AG04449 (cell line): ENCODE measurements at regions not wholly inside any gene's neighbourhood (a gene's known extent, or its start where the extent isn't known, plus 50 kb on each side); places are given as distances from the start of the nearest gene placed in this dataset.

Experiments
- CTCF ChIA-PET: fragments of 350-600 bp; formaldehyde crosslinking; extraction: SDS; loops from one replicate; lab custom pipeline; 2021; ENCODE audit warnings: antibody characterized with exemption; lab: Yijun Ruan, JAX
- POLR2A ChIA-PET: fragments of 400-600, 350-600 bp; formaldehyde crosslinking; extraction: SDS; loops from one replicate; lab custom pipeline; 2020; ENCODE audit warnings: antibody characterized with exemption, inconsistent platforms; lab: Yijun Ruan, JAX
- DNase-seq: peaks from one replicate; pipeline ENCODE4 v3.0.0-alpha.2; 2010; ENCODE audit warnings: low read depth, low spot score
- H3K4me3 ChIP-seq: 2 replicates; pipeline ENCODE4 v1.5.1; 2011; ENCODE audit warnings: low read depth, mild to moderate bottlenecking, control low read depth, low read length
- CTCF ChIP-seq: IDR thresholded peaks from one replicate; pipeline ENCODE4 v1.5.1; 2011; ENCODE audit warnings: mild to moderate bottlenecking, moderate library complexity, low read length, control low read depth, inconsistent platforms; ENCODE audit not compliant: insufficient read depth; ENCODE audit errors: missing control alignments

- H3K4me3 ChIP-seq = no peak overlapping the region
- ChIA-PET POLR2A (no interaction called here), CTCF (no interaction called here)
- no peak for TF ChIP-seq CTCF
- DNase-seq = no peak
These were observed 135.8 kb downstream of the ZNF621 start for GRCh38 chr3:40660554-40660953.

- DNase-seq = no peak
- CTCF ChIA-PET = no interaction called here
- TF ChIP-seq CTCF = no peak
- POLR2A ChIA-PET = no interaction called here
- H3K4me3 ChIP-seq = no peak overlapping the region
These were observed 136.5 kb downstream of the ZNF621 start for GRCh38 chr3:40661284-40661683.

- CTCF ChIA-PET = no interaction called here
- TF ChIP-seq CTCF = no peak
- DNase-seq = no peak
- H3K4me3 ChIP-seq = no peak overlapping the region
- POLR2A ChIA-PET = no interaction called here
These were observed 138.5 kb downstream of the ZNF621 start for GRCh38 chr3:40663280-40663679.

GRCh38 chr3:40669176-40669575, 144.4 kb downstream of the ZNF621 start:
- ChIA-PET CTCF (no interaction called here), POLR2A (no interaction called here)
- DNase-seq = no peak
- TF ChIP-seq CTCF = no peak
- H3K4me3 ChIP-seq = no peak overlapping the region

- H3K4me3 ChIP-seq = no peak overlapping the region
- no peak for TF ChIP-seq CTCF
- CTCF ChIA-PET = no interaction called here
- no peak for DNase-seq
- POLR2A ChIA-PET = no interaction called here
These were observed 148.1 kb downstream of the ZNF621 start for GRCh38 chr3:40672861-40673260.

GRCh38 chr3:40677321-40677720, 152.6 kb downstream of the ZNF621 start:
- ChIA-PET CTCF (no interaction called here), POLR2A (no interaction called here)
- no peak for TF ChIP-seq CTCF
- no peak overlapping the region for H3K4me3 ChIP-seq
- DNase-seq = no peak

GRCh38 chr3:40677749-40678148, 153.0 kb downstream of the ZNF621 start:
- ChIA-PET POLR2A (no interaction called here), CTCF (no interaction called here)
- no peak for TF ChIP-seq CTCF
- no peak for DNase-seq
- H3K4me3 ChIP-seq = no peak overlapping the region
